Stomach (tissue), 4 donors: ENCODE measurements at regions not wholly inside any gene's neighbourhood (a gene's known extent, or its start where the extent isn't known, plus 50 kb on each side); places are given as distances from the start of the nearest gene placed in this dataset.

Experiments used
- CTCF ChIP-seq, 7 experiments: fragments of 450-650 bp in 4 of 7; fragments of 200-600 bp in 3 of 7; sonication (generic) in 3 of 7; IDR thresholded peaks; one replicate each; pipeline ENCODE4 v1.5.1; 2016 to 2019; ENCODE audit warnings: antibody characterized with exemption in 7 of 7, control low read depth in 2 of 7, mild to moderate bottlenecking in 1 of 7
- POLR2AphosphoS5 ChIP-seq, 3 donors: sonication (generic); formaldehyde crosslinking; IDR thresholded peaks; one replicate each; pipeline ENCODE4 v1.6.1; 2016; ENCODE audit warnings: antibody characterized with exemption in 3 of 3

GRCh38 chr20:7361321-7361720 lies 578.9 kb downstream of the HAO1 start:
- TF ChIP-seq POLR2AphosphoS5 (IDR thresholded peaks at IDR 0.05) (no peak), CTCF (IDR thresholded peaks at IDR 0.05) (no peak)
